HG03442 (cell line): ENCODE measurements at regions not wholly inside any gene's neighbourhood (a gene's known extent, or its start where the extent isn't known, plus 50 kb on each side); places are given as distances from the start of the nearest gene placed in this dataset.

ENCODE experiments used
- ATAC-seq: cut with Tn5 transposase; IDR thresholded peaks from one replicate; pipeline ENCODE4 v1.9.1; 2021; ENCODE audit warnings: mild to moderate bottlenecking, moderate library complexity; ENCODE audit not compliant: unreplicated experiment

- ATAC-seq, result no peak
These were observed 381.4 kb downstream of the BCOR start for GRCh38 chrX:39716401-39716800.

- ATAC-seq, result no peak
These were observed 380.8 kb downstream of the BCOR start for GRCh38 chrX:39716802-39717540.

GRCh38 chrX:39718981-39719380 is 378.8 kb downstream of the BCOR start:
- no peak for ATAC-seq

- no peak for ATAC-seq
These were observed 376.8 kb downstream of the BCOR start for GRCh38 chrX:39720945-39721344.

- no peak for ATAC-seq
These were observed 376.0 kb downstream of the BCOR start for GRCh38 chrX:39721566-39722279.

GRCh38 chrX:39724544-39724943 is 373.2 kb downstream of the BCOR start:
- no peak for ATAC-seq

- ATAC-seq, result no peak
These were observed 372.6 kb downstream of the BCOR start for GRCh38 chrX:39725114-39725513.

GRCh38 chrX:39725928-39726619 is 371.7 kb downstream of the BCOR start:
- no peak for ATAC-seq

- ATAC-seq, result no peak
These were observed 371.0 kb downstream of the BCOR start for GRCh38 chrX:39726771-39727170.

- ATAC-seq, result no peak
These were observed 369.7 kb downstream of the BCOR start for GRCh38 chrX:39728025-39728424.

GRCh38 chrX:39728852-39729598 is 368.7 kb downstream of the BCOR start:
- ATAC-seq, result no peak

- no peak for ATAC-seq
These were observed 367.6 kb downstream of the BCOR start for GRCh38 chrX:39729981-39730661.

GRCh38 chrX:39730662-39731329 is 367.0 kb downstream of the BCOR start:
- ATAC-seq, result no peak

GRCh38 chrX:39731330-39731667 is 366.5 kb downstream of the BCOR start:
- ATAC-seq, result no peak

GRCh38 chrX:39731735-39732134 is 366.0 kb downstream of the BCOR start:
- no peak for ATAC-seq

GRCh38 chrX:39733745-39734144 is 364.0 kb downstream of the BCOR start:
- no peak for ATAC-seq

- no peak for ATAC-seq
These were observed 363.5 kb downstream of the BCOR start for GRCh38 chrX:39734174-39734776.

GRCh38 chrX:39736216-39737211 is 361.2 kb downstream of the BCOR start:
- no peak for ATAC-seq

- no peak for ATAC-seq
These were observed 358.2 kb downstream of the BCOR start for GRCh38 chrX:39739585-39739984.
